Loucy (cell line): ENCODE measurements at regions not wholly inside any gene's neighbourhood (a gene's known extent, or its start where the extent isn't known, plus 50 kb on each side); places are given as distances from the start of the nearest gene placed in this dataset.

ENCODE experiments used
- H2AFZ ChIP-seq: fragments of 200-600 bp; sonication (generic); 2 replicates; pipeline ENCODE4 v1.6.0; 2016; ENCODE audit warnings: antibody characterized with exemption, mild to moderate bottlenecking, low read length, moderate library complexity
- H3F3A ChIP-seq: fragments of 200-600 bp; 2 replicates; pipeline ENCODE4 v1.6.0; 2016; ENCODE audit warnings: antibody characterized with exemption, low read depth, mild to moderate bottlenecking
- H3K27me3 ChIP-seq: fragments of 200-600 bp; sonication (generic); 2 replicates; pipeline ENCODE4 v1.6.1; 2014; ENCODE audit warnings: low read length, mild to moderate bottlenecking; ENCODE audit not compliant: insufficient read depth, poor library complexity, severe bottlenecking
- H3K36me3 ChIP-seq: fragments of 200-600 bp; sonication (generic); 2 replicates; pipeline ENCODE4 v1.6.1; 2016; ENCODE audit warnings: low read length; ENCODE audit not compliant: insufficient read depth
- H3K4me1 ChIP-seq: fragments of 200-600 bp; sonication (generic); 2 replicates; pipeline ENCODE4 v1.5.1; 2014; ENCODE audit warnings: low read length, mild to moderate bottlenecking; ENCODE audit not compliant: insufficient read depth, poor library complexity, severe bottlenecking
- H3K4me2 ChIP-seq: fragments of 200-600 bp; sonication (generic); 2 replicates; pipeline ENCODE4 v1.6.0; 2014; ENCODE audit warnings: antibody characterized with exemption, low read length, low read depth, mild to moderate bottlenecking; ENCODE audit not compliant: poor library complexity, severe bottlenecking
- H3K4me3 ChIP-seq: fragments of 200-600 bp; sonication (generic); 2 replicates; pipeline ENCODE4 v1.5.1; 2014; ENCODE audit warnings: low read length, mild to moderate bottlenecking, mixed read lengths; ENCODE audit not compliant: poor library complexity, severe bottlenecking
- H3K79me2 ChIP-seq: fragments of 200-600 bp; sonication (generic); 2 replicates; pipeline ENCODE4 v1.6.1; 2014; ENCODE audit warnings: low read length; ENCODE audit not compliant: insufficient read depth
- H3K9ac ChIP-seq: fragments of 200-600 bp; sonication (generic); 2 replicates; pipeline ENCODE4 v1.6.0; 2014; ENCODE audit warnings: mild to moderate bottlenecking, low read depth, low read length, moderate library complexity; ENCODE audit not compliant: poor library complexity, severe bottlenecking
- H3K9me2 ChIP-seq: fragments of 200-600 bp; sonication (generic); replicated peaks from 2 replicates; pipeline ENCODE4 v1.6.1; 2016; ENCODE audit warnings: low read depth, low read length, mixed read lengths
- H3K9me3 ChIP-seq: fragments of 200-600 bp; sonication (generic); 2 replicates; pipeline ENCODE4 v1.6.1; 2014; ENCODE audit warnings: mild to moderate bottlenecking, antibody characterized with exemption, low read length, low read depth; ENCODE audit not compliant: insufficient read depth
- H4K20me1 ChIP-seq: fragments of 200-600 bp; sonication (generic); 2 replicates; pipeline ENCODE4 v1.6.0; 2014; ENCODE audit warnings: antibody characterized with exemption, low read length, mild to moderate bottlenecking; ENCODE audit not compliant: insufficient read depth, poor library complexity, severe bottlenecking
- CTCF ChIP-seq: fragments of 200-600 bp; sonication (generic); conservative IDR thresholded peaks from 2 replicates; pipeline ENCODE4 v1.5.1; 2014; ENCODE audit warnings: mild to moderate bottlenecking, antibody characterized with exemption, low read length
- EZH2phosphoT487 ChIP-seq: fragments of 200-600 bp; IDR thresholded peaks from 2 replicates; pipeline ENCODE4 v1.6.1; 2018; ENCODE audit warnings: antibody characterized with exemption, mild to moderate bottlenecking, moderate library complexity, borderline replicate concordance

- Histone ChIP-seq H3K9me3 (peaks cover 6% of the 10 kb centered on the region; the same call in 1 of the 2 replicates), H3F3A (no peaks in the 10 kb centered on the region), H3K4me2 (no peak overlapping the region), H4K20me1 (no peaks in the 10 kb centered on the region), H2AFZ (no peak overlapping the region), H3K27me3 (no peaks in the 10 kb centered on the region), H3K79me2 (no peaks in the 10 kb centered on the region), H3K9ac (no peak overlapping the region), H3K36me3 (no peaks in the 10 kb centered on the region), H3K4me1 (no peaks in the 10 kb centered on the region), H3K9me2 (no peaks in the 10 kb centered on the region), H3K4me3 (no peak overlapping the region)
- no peak for TF ChIP-seq EZH2phosphoT487
- TF ChIP-seq CTCF, result no peak
Measured at GRCh38 chr6:170173335-170173881, 117.5 kb downstream of the DLL1 start.

GRCh38 chr6:170172825-170173256 lies 118.0 kb downstream of the DLL1 start:
- H2AFZ ChIP-seq, result no peak overlapping the region
- no peaks in the 10 kb centered on the region for H3K27me3 ChIP-seq
- H3K79me2 ChIP-seq, result no peaks in the 10 kb centered on the region
- no peaks in the 10 kb centered on the region for H3K36me3 ChIP-seq
- no peak overlapping the region for H3K9ac ChIP-seq
- no peak overlapping the region for H3K4me2 ChIP-seq
- peaks cover 8% of the 10 kb centered on the region; the same call in 1 of the 2 replicates for H3K9me3 ChIP-seq
- H3K9me2 ChIP-seq, result no peaks in the 10 kb centered on the region
- no peak for TF ChIP-seq CTCF
- TF ChIP-seq EZH2phosphoT487, result no peak
- no peaks in the 10 kb centered on the region for H3K4me1 ChIP-seq
- no peaks in the 10 kb centered on the region for H4K20me1 ChIP-seq
- H3F3A ChIP-seq, result no peaks in the 10 kb centered on the region
- no peak overlapping the region for H3K4me3 ChIP-seq

GRCh38 chr6:170172392-170172791 lies 118.5 kb downstream of the DLL1 start:
- Histone ChIP-seq H4K20me1 (no peaks in the 10 kb centered on the region), H3K9me2 (no peaks in the 10 kb centered on the region), H3K9ac (no peak overlapping the region), H3K4me3 (no peak overlapping the region), H3K27me3 (no peaks in the 10 kb centered on the region), H3K9me3 (peaks cover 12% of the 10 kb centered on the region; the same call in 1 of the 2 replicates), H3K4me2 (no peak overlapping the region), H3K79me2 (no peaks in the 10 kb centered on the region), H3F3A (no peaks in the 10 kb centered on the region), H3K4me1 (no peaks in the 10 kb centered on the region), H3K36me3 (no peaks in the 10 kb centered on the region), H2AFZ (no peak overlapping the region)
- TF ChIP-seq EZH2phosphoT487 (no peak), CTCF (no peak)
